Activated T-helper 9 cell treated with anti-CD3 and anti-CD28 coated beads, Interleukin-2, amount 50 U/mL, for 16 hours (primary cell): ENCODE measurements at regions not wholly inside any gene's neighbourhood (a gene's known extent, or its start where the extent isn't known, plus 50 kb on each side); places are given as distances from the start of the nearest gene placed in this dataset.
"Not testable (repeated sequence)": the region's sequence is repeated elsewhere in the genome, so short reads cannot be mapped to it uniquely, and the experiment has no call there.

Experiments used
- DNase-seq: peaks from one replicate; pipeline ENCODE4 v3.0.0-alpha.2; 2020; ENCODE audit warnings: low read depth

GRCh38 chr18:67007085-67007484, 403.2 kb upstream of the CDH19 start:
- DNase-seq = no peak

- no peak for DNase-seq
Observed at GRCh38 chr18:67001052-67001451, 397.2 kb upstream of the CDH19 start.

GRCh38 chr18:66999003-66999402, 395.1 kb upstream of the CDH19 start:
- DNase-seq = no peak

DNA sequence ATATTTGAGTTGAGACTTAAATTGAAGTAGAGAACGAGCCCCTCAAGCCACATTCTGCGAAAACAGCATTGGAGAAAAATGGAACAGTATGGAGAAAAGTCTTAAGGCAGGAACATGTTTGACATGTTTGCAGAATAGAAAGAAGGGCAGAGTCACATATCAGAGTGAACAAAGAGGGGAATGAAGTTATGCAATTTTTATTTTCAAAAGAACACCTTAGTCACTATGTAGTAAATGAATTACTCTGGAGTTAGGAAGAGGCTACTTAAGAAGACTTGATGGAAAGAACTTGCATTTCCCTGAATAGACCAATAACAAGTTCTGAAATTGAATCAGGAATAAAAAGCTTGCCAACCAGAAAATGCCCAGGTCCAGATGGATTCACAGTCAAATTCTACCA, 391.4 kb upstream of the CDH19 start:
- no peak for DNase-seq

DNA sequence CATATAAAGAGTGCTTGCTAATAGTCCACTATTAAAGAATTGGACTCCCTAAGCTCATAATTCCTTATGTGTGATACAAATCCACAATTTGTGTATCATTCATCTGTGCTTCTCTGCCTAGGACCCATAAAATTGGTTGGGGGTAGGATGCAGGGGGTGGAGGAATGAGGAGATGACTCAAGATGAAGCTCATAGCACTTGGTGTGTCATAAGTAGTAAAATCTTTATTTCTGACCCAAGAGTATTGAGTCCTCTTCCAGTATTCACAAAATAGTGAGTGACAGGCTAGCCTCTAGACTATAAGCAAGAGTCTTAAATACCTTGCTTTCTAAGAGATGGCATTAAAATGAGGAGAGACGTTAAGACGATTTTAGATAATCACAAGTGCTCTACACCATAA, 390.9 kb upstream of the CDH19 start:
- no peak for DNase-seq

DNA sequence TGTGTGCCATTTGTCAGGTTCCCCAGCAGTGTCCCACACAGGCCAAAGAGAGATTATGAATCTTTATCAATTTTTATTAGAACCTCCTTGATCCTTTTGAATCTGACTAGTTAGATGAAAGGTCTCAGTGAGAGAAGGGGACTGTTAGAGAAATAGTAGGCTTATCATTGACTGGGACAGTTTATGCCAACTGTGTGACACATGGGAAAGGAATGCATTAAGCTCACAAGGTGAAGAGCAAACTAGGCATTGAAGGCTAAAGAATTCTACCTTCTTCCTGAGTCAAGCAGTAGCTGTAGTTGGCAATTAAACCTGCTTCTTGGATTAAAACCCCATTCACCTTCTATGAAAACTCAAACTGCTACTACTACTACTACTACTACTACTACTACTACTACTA, 389.6 kb upstream of the CDH19 start:
- no peak for DNase-seq

DNA sequence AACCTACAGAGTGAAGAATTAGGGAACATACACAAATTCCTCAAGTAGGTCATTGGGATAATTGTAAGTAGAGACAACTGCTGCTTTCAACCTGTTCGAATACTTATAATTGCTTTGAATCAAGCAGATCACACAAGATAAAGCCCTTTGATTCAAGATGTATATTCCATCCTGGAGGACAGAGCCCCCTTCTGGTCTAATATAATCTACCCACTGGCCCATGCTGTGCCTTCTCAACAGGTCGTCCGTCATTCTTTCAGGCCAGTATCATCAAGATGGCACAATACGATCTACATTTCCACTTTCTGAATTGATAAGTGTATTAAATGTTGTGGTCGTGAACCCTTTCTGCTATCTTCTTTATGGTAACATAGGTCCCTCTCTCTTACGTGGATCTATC, 387.0 kb upstream of the CDH19 start:
- no peak for DNase-seq

GRCh38 chr18:66979009-66979408, 375.1 kb upstream of the CDH19 start:
- DNase-seq = no peak

DNA sequence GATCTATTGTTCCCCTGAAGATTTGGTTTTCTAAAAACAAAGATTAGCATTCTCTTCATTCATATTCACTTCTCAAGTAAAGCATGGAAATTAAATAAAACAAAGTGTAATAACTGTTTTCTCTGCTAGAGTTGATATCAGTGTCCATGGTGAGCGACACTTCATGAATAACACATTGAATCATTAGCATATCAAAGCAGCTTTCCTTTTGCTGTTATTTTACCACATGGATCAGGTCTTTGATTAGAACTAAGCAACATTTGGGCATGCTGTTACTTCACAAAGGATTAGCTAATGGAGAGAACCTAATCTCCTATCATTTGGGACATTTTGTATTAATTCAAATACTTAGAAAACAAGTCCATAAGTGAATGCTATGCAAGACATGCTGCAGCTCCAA, 368.8 kb upstream of the CDH19 start:
- DNase-seq = no peak

- DNase-seq = no peak
Observed at GRCh38 chr18:66971960-66972359, 368.1 kb upstream of the CDH19 start.

DNA sequence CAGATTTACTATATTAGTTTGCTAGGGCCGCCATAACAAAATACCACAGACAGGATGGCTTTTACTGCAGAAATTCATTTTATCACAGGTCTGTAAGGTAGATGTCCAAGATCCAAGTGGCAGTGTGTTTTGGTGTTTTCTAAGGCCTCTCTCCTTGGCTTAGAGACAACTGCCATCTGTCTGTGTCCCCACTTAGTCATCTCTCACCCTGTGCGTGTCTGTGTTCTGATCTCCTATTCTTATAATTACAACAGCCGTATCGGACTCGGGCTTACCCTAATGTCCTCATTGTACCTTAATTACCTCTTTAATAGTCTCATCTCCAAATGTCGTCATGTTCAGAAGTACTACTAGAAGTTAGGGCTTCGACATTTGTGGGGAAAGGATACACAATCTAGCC, 362.3 kb upstream of the CDH19 start:
- DNase-seq = no peak

- DNase-seq = no peak
Observed at GRCh38 chr18:66958309-66958708, 354.4 kb upstream of the CDH19 start.

- DNase-seq = no peak
Observed at GRCh38 chr18:66951750-66952149, 347.9 kb upstream of the CDH19 start.

DNA sequence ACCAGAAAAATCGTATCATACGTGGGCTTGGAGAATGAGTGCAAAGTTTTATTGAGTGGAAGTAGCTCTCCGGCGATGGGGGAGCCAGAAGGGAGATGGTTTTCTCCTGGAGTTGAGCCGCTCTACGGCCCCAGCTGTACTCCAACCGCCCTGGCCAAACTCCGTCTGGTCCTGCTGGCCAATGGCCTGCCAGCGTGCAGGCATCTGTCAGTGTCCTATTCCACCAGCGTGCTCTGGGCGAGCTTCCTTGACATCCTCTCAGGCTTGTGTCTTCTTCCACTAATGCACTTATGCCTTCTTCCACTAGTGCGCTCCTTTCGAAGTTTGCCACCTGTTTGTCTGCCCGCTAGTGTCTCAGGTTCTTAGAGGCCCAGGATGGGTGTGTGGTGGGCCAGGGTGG, 345.5 kb upstream of the CDH19 start:
- DNase-seq = no peak

- no peak for DNase-seq
Observed at GRCh38 chr18:66937546-66937945, 333.7 kb upstream of the CDH19 start.

GRCh38 chr18:66931010-66931409, 327.1 kb upstream of the CDH19 start:
- no peak for DNase-seq

GRCh38 chr18:66916834-66917233, 312.9 kb upstream of the CDH19 start:
- no peak for DNase-seq

DNA sequence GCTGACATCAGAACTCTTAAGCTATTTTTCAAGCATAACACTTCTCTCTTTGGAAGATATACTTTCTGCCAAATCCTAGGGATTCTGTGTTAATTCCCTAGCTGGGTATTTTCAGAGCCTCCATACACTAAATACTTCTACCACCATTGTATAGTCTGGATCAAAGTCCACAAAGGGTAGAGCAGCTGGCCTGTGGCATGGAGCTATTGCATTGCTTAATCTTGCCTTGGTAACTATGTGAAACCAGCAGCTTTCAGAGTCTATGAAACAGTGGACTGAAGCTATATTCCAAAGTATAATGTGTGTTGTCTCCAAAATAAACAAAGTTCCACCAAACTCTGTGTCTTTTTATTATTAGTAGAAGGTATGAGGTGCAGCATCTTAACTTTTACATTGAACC, 296.9 kb upstream of the CDH19 start:
- DNase-seq = no peak

DNA sequence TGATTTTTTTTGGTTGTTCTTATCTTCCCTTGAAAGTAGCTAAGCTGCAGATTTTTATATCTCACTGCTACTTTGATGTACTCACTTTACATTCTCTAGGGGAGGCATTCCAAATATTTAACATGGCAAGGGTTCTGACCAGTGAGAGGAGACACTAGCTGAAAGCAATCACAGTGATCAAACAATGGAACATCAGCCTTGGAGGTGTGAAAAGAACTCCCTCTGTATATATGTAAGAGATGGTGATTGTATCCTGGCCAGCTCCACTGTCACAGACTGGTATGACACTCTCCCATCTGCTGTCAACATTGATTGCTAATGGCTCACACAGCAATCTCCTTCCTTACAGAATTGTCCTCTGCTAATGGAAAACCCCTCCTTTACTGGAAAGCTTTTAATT, 291.7 kb upstream of the CDH19 start:
- no peak for DNase-seq

GRCh38 chr18:66894851-66895250, 291.0 kb upstream of the CDH19 start:
- no peak for DNase-seq

- not testable (repeated sequence) for DNase-seq
Observed at GRCh38 chr18:66892388-66892787, 288.5 kb upstream of the CDH19 start.

DNA sequence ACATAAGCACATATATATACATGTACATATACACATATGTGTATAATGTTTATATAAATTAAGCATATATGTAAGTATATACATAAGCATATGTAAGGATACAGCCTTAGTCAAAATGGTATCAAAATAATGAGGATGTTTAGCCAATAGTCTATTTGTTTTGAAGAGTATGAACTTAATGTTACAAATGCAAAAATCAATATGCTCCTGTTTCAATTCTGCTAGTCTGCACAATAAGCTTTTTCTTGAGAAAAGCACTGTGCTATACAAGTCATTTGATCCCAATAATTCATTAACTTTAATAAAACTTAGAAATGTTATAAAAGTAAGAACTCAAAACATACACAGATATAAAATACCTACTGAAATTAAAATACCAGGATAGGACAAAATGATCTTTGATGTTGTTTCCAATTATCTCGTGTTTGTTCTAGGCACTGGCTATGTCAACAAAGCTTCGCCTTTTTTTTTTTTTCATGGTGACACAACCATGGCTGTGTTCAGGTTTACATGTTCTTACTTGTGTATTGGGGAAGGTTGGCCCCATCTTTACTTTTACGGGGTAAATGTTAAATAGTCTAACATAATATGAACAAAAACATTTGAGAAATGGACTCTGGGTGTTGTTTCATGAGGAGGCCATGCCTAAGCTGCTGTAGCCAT, 271.1 kb upstream of the CDH19 start:
- no peak for DNase-seq

GRCh38 chr18:66874375-66874774, 270.5 kb upstream of the CDH19 start:
- DNase-seq = no peak

- DNase-seq = no peak
Observed at GRCh38 chr18:66873899-66874298, 270.0 kb upstream of the CDH19 start.

GRCh38 chr18:66872277-66872676, 268.4 kb upstream of the CDH19 start:
- no peak for DNase-seq
